Stimulated activated CD4-positive, alpha-beta T cell treated with anti-CD3 and anti-CD28 coated beads, Interleukin-1b, Interleukin-23, amount 100 ng/mL, for 24 hours (primary cell): ENCODE measurements at regions not wholly inside any gene's neighbourhood (a gene's known extent, or its start where the extent isn't known, plus 50 kb on each side); places are given as distances from the start of the nearest gene placed in this dataset.

Source experiments
- DNase-seq, 4 experiments: peaks; one replicate each; pipeline ENCODE4 v3.0.0-alpha.2; 2020; ENCODE audit warnings: low read depth in 4 of 4, low spot score in 1 of 4

- peak in 1 of 4 experiments; percentile 29 for DNase-seq
Measured at GRCh38 chr16:85372627-85373372, 240.3 kb upstream of the GSE1 start.

GRCh38 chr16:85373741-85374570 lies 239.2 kb upstream of the GSE1 start:
- no peak for DNase-seq

- DNase-seq, result no peak
Measured at GRCh38 chr16:85374571-85374872, 238.6 kb upstream of the GSE1 start.

GRCh38 chr16:85375282-85375681 lies 237.8 kb upstream of the GSE1 start:
- DNase-seq, result no peak

- no peak for DNase-seq
Measured at GRCh38 chr16:85376292-85377095, 236.6 kb upstream of the GSE1 start.

GRCh38 chr16:85377388-85378144 lies 235.6 kb upstream of the GSE1 start:
- DNase-seq, result no peak

GRCh38 chr16:85378145-85379040 lies 234.7 kb upstream of the GSE1 start:
- no peak for DNase-seq

GRCh38 chr16:85379041-85380001 lies 233.8 kb upstream of the GSE1 start:
- DNase-seq, result no peak

GRCh38 chr16:85380002-85380395 lies 233.1 kb upstream of the GSE1 start:
- no peak for DNase-seq

- no peak for DNase-seq
Measured at GRCh38 chr16:85380905-85381737, 232.0 kb upstream of the GSE1 start.

- no peak for DNase-seq
Measured at GRCh38 chr16:85381738-85382592, 231.2 kb upstream of the GSE1 start.

GRCh38 chr16:85382717-85383118 lies 230.4 kb upstream of the GSE1 start:
- DNase-seq, result no peak

GRCh38 chr16:85383836-85384832 lies 229.0 kb upstream of the GSE1 start:
- no peak for DNase-seq

- DNase-seq, result no peak
Measured at GRCh38 chr16:85384833-85385462, 228.2 kb upstream of the GSE1 start.
